ENCODE measurements at regions not wholly inside any gene's neighbourhood (a gene's known extent, or its start where the extent isn't known, plus 50 kb on each side); places are given as distances from the start of the nearest gene placed in this dataset.

- TF ChIP-seq POLR2AphosphoS5 (IDR thresholded peaks at IDR 0.05) (no peak), POLR2A (IDR thresholded peaks at IDR 0.05) (no peak)
Observed at GRCh38 chr11:39664023-39664422, 1795.4 kb downstream of the LRRC4C start.
